ENCODE measurements at regions not wholly inside any gene's neighbourhood (a gene's known extent, or its start where the extent isn't known, plus 50 kb on each side); places are given as distances from the start of the nearest gene placed in this dataset.

GRCh38 chr4:35365186-35365585 lies 879.1 kb downstream of the ARAP2 start:
- no peak for DNase-seq (ENCODE audit: extremely low read depth, low read depth)
- TF ChIP-seq, protein P1, sequence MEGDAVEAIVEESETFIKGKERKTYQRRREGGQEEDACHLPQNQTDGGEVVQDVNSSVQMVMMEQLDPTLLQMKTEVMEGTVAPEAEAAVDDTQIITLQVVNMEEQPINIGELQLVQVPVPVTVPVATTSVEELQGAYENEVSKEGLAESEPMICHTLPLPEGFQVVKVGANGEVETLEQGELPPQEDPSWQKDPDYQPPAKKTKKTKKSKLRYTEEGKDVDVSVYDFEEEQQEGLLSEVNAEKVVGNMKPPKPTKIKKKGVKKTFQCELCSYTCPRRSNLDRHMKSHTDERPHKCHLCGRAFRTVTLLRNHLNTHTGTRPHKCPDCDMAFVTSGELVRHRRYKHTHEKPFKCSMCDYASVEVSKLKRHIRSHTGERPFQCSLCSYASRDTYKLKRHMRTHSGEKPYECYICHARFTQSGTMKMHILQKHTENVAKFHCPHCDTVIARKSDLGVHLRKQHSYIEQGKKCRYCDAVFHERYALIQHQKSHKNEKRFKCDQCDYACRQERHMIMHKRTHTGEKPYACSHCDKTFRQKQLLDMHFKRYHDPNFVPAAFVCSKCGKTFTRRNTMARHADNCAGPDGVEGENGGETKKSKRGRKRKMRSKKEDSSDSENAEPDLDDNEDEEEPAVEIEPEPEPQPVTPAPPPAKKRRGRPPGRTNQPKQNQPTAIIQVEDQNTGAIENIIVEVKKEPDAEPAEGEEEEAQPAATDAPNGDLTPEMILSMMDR (IDR thresholded peaks at IDR 0.05; ENCODE audit: low read depth, low read length): no peak

- TF ChIP-seq, protein P1 (IDR thresholded peaks at IDR 0.05; ENCODE audit: low read depth, low read length): no peak
- no peak for DNase-seq (ENCODE audit: extremely low read depth, low read depth)
These were observed 844.4 kb downstream of the ARAP2 start for GRCh38 chr4:35399912-35400311.

GRCh38 chr4:35423104-35423503 lies 821.2 kb downstream of the ARAP2 start:
- no peak for DNase-seq (ENCODE audit: extremely low read depth, low read depth)
- TF ChIP-seq, protein P1 (IDR thresholded peaks at IDR 0.05; ENCODE audit: low read depth, low read length): no peak

- TF ChIP-seq, protein P1 (IDR thresholded peaks at IDR 0.05; ENCODE audit: low read depth, low read length): no peak
- no peak for DNase-seq (ENCODE audit: extremely low read depth, low read depth)
These were observed 796.8 kb downstream of the ARAP2 start for GRCh38 chr4:35447474-35447873.

DNA sequence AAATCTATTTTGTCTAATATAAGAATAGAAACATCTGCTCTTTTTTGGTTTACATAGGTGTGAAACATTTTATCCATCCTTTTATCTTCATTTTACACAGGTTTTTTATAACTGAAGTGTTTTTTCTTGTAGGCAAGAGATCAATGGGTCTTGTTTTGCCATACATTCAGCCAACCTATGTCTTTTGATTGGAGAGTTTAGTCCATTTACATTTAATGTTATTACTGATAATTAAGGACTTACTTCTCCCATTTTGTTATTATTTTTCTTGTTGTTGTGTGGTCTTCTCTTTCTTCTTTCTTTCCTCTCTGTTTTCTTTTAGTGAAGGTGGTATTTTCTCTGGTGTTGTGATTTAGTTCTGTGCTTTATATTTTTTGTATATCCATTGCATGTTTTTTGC lies 785.3 kb downstream of the ARAP2 start:
- DNase-seq (ENCODE audit: extremely low read depth, low read depth): no peak
- TF ChIP-seq, protein P1 (IDR thresholded peaks at IDR 0.05; ENCODE audit: low read depth, low read length): no peak

GRCh38 chr4:35461931-35462659 lies 782.2 kb downstream of the ARAP2 start:
- DNase-seq (ENCODE audit: extremely low read depth, low read depth): no peak

DNA sequence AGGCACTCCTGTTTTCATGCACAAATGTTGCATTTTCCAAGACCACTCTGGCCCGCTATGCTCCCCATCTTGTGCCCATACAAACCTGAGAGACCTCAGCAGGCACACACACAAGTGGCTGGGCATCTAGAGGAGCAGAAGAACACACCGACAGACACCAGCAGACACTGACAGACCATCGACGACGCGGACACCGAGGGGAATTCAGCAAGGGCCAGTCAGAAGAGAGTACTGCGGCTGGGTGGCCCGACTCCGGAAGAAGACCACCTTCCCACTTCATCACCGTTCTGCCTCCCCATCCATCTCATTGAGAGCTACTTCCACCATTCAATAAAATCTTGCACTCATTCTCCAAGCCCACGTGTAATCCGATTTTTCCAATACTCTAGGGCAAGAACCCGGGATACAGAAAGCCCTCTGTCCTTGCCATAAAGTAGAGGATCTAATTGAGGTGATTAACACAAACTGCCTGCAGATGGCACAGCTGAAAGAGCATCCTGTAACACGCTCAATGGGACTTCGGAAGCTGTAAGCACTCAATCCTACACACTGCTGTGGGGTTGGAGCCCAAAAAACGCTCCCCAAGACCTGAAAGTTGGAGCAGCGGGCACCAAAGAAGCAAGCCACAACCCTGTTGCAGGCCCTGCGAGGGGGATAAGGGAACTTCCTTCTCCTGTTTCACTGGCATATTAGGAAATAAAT lies 780.9 kb downstream of the ARAP2 start:
- DNase-seq (ENCODE audit: extremely low read depth, low read depth): no peak
- TF ChIP-seq, protein P1 (IDR thresholded peaks at IDR 0.05; ENCODE audit: low read depth, low read length): no peak

More at GRCh38 chr4:35461931-35462659, 782.2 kb downstream of the ARAP2 start:
- TF ChIP-seq, protein P1 (IDR thresholded peaks at IDR 0.05; ENCODE audit: low read depth, low read length): no peak
